Panc1 (cell line): ENCODE measurements at regions not wholly inside any gene's neighbourhood (a gene's known extent, or its start where the extent isn't known, plus 50 kb on each side); places are given as distances from the start of the nearest gene placed in this dataset.
A peak's percentile ranks its signal among the peaks of the same experiment; 100 is the strongest.

Experiments used
- ATAC-seq: fragments of 200-7000 bp; cut with Tn5 transposase; 2 replicates; pipeline ENCODE4 v1.9.1; 2020; ENCODE audit warnings: mild to moderate bottlenecking, moderate library complexity
- BruUV-seq: library from RNA; stranded (reverse); fragments of 400-500 nt; replicated peaks from 2 replicates; lab custom pipeline; 2021; lab: Mats Ljungman, UMichigan
- CTCF ChIA-PET: fragments of 300-600 bp; sonication (Branson Sonifier 250); formaldehyde crosslinking; loops from one replicate; lab custom pipeline; 2022; ENCODE audit warnings: antibody characterized with exemption; lab: Charles Lee
- POLR2A ChIA-PET: fragments of 300-600 bp; sonication (Branson Sonifier 250); formaldehyde crosslinking; loops from one replicate; lab custom pipeline; 2022; ENCODE audit warnings: antibody characterized with exemption; lab: Charles Lee
- DNase-seq: peaks from one replicate; pipeline ENCODE4 v3.0.0-alpha.2; 2010; ENCODE audit warnings: low read depth, low spot score
- H3K27ac ChIP-seq: 2 replicates; pipeline ENCODE4 v1.5.1; 2011; ENCODE audit warnings: mild to moderate bottlenecking, low read length, inconsistent platforms
- H3K27me3 ChIP-seq: fragments of 200-500 bp; sonication (Bioruptor generic); 2 replicates; pipeline ENCODE4 v1.6.0; 2014; ENCODE audit warnings: low read length, inconsistent platforms; ENCODE audit not compliant: control insufficient read depth, insufficient read depth
- H3K36me3 ChIP-seq: fragments of 200-500 bp; sonication (Bioruptor generic); 2 replicates; pipeline ENCODE4 v1.5.1; 2014; ENCODE audit warnings: inconsistent platforms, mild to moderate bottlenecking, low read length, moderate library complexity; ENCODE audit not compliant: control insufficient read depth, insufficient read depth
- H3K4me1 ChIP-seq: 2 replicates; pipeline ENCODE4 v1.5.1; 2011; ENCODE audit warnings: inconsistent platforms, mild to moderate bottlenecking, low read length, moderate library complexity; ENCODE audit not compliant: control insufficient read depth, insufficient read depth
- H3K4me3 ChIP-seq, 2 experiments: 2 replicates each; pipeline ENCODE4 v1.5.1; 2011 to 2012; ENCODE audit warnings: low read depth in 2 of 2, low read length in 2 of 2, mild to moderate bottlenecking in 2 of 2, inconsistent platforms in 1 of 2, moderate library complexity in 1 of 2
- H3K9me3 ChIP-seq: fragments of 200-500 bp; sonication (Bioruptor generic); 2 replicates; pipeline ENCODE4 v1.5.1; 2014; ENCODE audit warnings: low read depth, mild to moderate bottlenecking, inconsistent platforms, low read length, moderate library complexity; ENCODE audit not compliant: control insufficient read depth, insufficient read depth
- CTCF ChIP-seq: fragments of 450-650 bp; IDR thresholded peaks from 2 replicates; pipeline ENCODE4 v1.5.1; 2017; ENCODE audit warnings: mild to moderate bottlenecking
- POLR2AphosphoS5 ChIP-seq: IDR thresholded peaks from 2 replicates; pipeline ENCODE4 v1.6.1; 2012; ENCODE audit warnings: mild to moderate bottlenecking, low read depth, low read length, moderate library complexity
- REST ChIP-seq, 2 experiments: IDR thresholded peaks; 2 replicates each; pipeline ENCODE4 v1.6.1; 2011 to 2012; ENCODE audit warnings: low read depth in 2 of 2, control low read depth in 1 of 2, low read length in 1 of 2, mild to moderate bottlenecking in 1 of 2, moderate library complexity in 1 of 2; ENCODE audit not compliant: insufficient read depth in 1 of 2
- SIN3A ChIP-seq: IDR thresholded peaks from 2 replicates; pipeline ENCODE4 v1.6.1; 2012; ENCODE audit warnings: low read depth, mild to moderate bottlenecking, low read length, moderate library complexity, borderline replicate concordance; ENCODE audit not compliant: insufficient read depth
- TCF7L2 ChIP-seq: IDR thresholded peaks from 2 replicates; pipeline ENCODE4 v1.6.1; 2011; ENCODE audit warnings: mild to moderate bottlenecking, low read depth, low read length, inconsistent platforms
- in situ Hi-C: cut with HindIII; loops from 2 replicates; pipeline ENCODE4 v1.10.0; 2016; ENCODE audit warnings: low sequenced_read_pairs, low pct_unique_long_range_greater_than_20kb
- intact Hi-C: fragments of 100-400 bp; cut with micrococcal nuclease; formaldehyde crosslinking; loops from one replicate; pipeline ENCODE4 v1.10.0; 2022; ENCODE audit not compliant: unreplicated experiment

- BruUV-seq: no TSS peak
These were observed 73.0 kb upstream of the TPM1 start for GRCh38 chr15:62969442-62970089.

GRCh38 chr15:62972814-62973213 lies 69.7 kb upstream of the TPM1 start:
- ChIA-PET CTCF (no interaction called here), POLR2A (no interaction called here)
- Histone ChIP-seq H3K4me3 (no peak overlapping the region), H3K36me3 (no peaks in the 10 kb centered on the region), H3K9me3 (no peaks in the 10 kb centered on the region), H3K27ac (no peak overlapping the region; the same call in 1 of the 2 replicates), H3K27me3 (no peaks in the 10 kb centered on the region), H3K4me1 (0 out of 2 replicates have a peak, but pooled peaks cover 3% of the 10 kb centered on the region)
- no TSS peak for BruUV-seq
- intact Hi-C loops (no loop called here), in situ Hi-C loops (no loop called here)
- ATAC-seq (no peak), DNase-seq (peak; percentile 32)
- TF ChIP-seq REST (IDR thresholded peaks at IDR 0.05; ENCODE audit: insufficient read depth in 1 of 2, low read depth in 2 of 2, low read length in 1 of 2): no peak
- no peak for TF ChIP-seq CTCF
- no peak for TF ChIP-seq TCF7L2
- no peak for TF ChIP-seq SIN3A
- TF ChIP-seq POLR2AphosphoS5: no peak

More at GRCh38 chr15:62969442-62970089, 73.0 kb upstream of the TPM1 start:
- ATAC-seq (0 out of 2 replicates have a peak, but pooled peaks have one; percentile 28), DNase-seq (no peak)
- Histone ChIP-seq H3K27me3 (no peaks in the 10 kb centered on the region), H3K4me3 (no peak overlapping the region), H3K9me3 (no peaks in the 10 kb centered on the region), H3K4me1 (no peaks in the 10 kb centered on the region), H3K27ac (no peak overlapping the region), H3K36me3 (no peaks in the 10 kb centered on the region)
- in situ Hi-C loops: no loop called here
- POLR2A ChIA-PET: no interaction called here
- intact Hi-C loops: no loop called here
- CTCF ChIA-PET: no interaction called here
- no peak for TF ChIP-seq TCF7L2
- no peak for TF ChIP-seq REST (IDR thresholded peaks at IDR 0.05; ENCODE audit: insufficient read depth in 1 of 2, low read depth in 2 of 2, low read length in 1 of 2)
- no peak for TF ChIP-seq SIN3A
- no peak for TF ChIP-seq CTCF
- no peak for TF ChIP-seq POLR2AphosphoS5
